ENCODE measurements at regions not wholly inside any gene's neighbourhood (a gene's known extent, or its start where the extent isn't known, plus 50 kb on each side); places are given as distances from the start of the nearest gene placed in this dataset.

DNA sequence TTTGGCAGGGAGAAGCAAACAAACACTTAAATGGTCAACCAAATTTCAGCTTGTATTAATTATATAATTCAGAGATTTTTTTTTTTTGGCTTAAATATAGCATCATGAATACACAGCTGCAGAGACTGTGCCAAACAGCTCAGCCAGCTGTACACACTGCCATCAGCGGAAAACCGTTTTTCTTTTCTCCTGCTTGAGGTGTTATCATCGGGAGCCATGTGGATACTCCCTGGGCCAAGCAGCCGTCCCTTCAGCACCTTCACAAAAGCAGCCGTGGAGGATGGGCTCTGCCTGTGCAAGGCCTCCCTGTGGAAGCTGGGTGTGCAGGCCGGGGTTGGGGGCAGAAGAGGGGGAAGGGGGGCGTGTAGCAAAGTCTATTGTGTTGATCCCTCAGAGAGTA lies 85.0 kb downstream of the NUF2 start:
- no peak overlapping the region for H3K9ac ChIP-seq (ENCODE audit: low read length)
- H2AFZ ChIP-seq (ENCODE audit: low read depth, low read length) = no peak overlapping the region
- TF ChIP-seq EZH2 (IDR thresholded peaks at IDR 0.05; ENCODE audit: insufficient read depth, low read length) = no peak
- H3K4me2 ChIP-seq (ENCODE audit: low read length) = no peak overlapping the region
- no peaks in the 10 kb centered on the region for H3K79me2 ChIP-seq (ENCODE audit: insufficient read depth, low read length)
- no peak for FAIRE-seq
- no peaks in the 10 kb centered on the region for H4K20me1 ChIP-seq (ENCODE audit: insufficient read depth, low read length)
- H3K27ac ChIP-seq (ENCODE audit: low read depth, low read length) = no peak overlapping the region
- H3K27me3 Mint-ChIP-seq (ENCODE audit: low read depth, unreplicated experiment) = peaks cover 15% of the 10 kb centered on the region
- no peak for DNase-seq (ENCODE audit: low read depth)
- peaks cover 3% of the 10 kb centered on the region for H3K27me3 ChIP-seq (ENCODE audit: insufficient read depth, low read length)
- no peaks in the 10 kb centered on the region for H3K9me3 Mint-ChIP-seq (ENCODE audit: unreplicated experiment)
- no peaks in the 10 kb centered on the region for H3K36me3 ChIP-seq (ENCODE audit: insufficient read depth, low read length)
- H3K4me1 Mint-ChIP-seq (ENCODE audit: low read depth, unreplicated experiment) = peaks cover 2% of the 10 kb centered on the region
- H3K4me3 Mint-ChIP-seq (ENCODE audit: unreplicated experiment) = no peak overlapping the region
- H3K36me3 Mint-ChIP-seq (ENCODE audit: low read depth, unreplicated experiment) = no peaks in the 10 kb centered on the region
- no peaks in the 10 kb centered on the region for H3K4me1 ChIP-seq (ENCODE audit: insufficient read depth, low read length)
- H3K9me3 ChIP-seq (ENCODE audit: insufficient read depth, low read depth, low read length) = no peaks in the 10 kb centered on the region
- no peak overlapping the region for H3K4me3 ChIP-seq (ENCODE audit: insufficient read depth, low read depth, low read length)
- no peak overlapping the region for H3K27ac Mint-ChIP-seq (ENCODE audit: unreplicated experiment)

DNA sequence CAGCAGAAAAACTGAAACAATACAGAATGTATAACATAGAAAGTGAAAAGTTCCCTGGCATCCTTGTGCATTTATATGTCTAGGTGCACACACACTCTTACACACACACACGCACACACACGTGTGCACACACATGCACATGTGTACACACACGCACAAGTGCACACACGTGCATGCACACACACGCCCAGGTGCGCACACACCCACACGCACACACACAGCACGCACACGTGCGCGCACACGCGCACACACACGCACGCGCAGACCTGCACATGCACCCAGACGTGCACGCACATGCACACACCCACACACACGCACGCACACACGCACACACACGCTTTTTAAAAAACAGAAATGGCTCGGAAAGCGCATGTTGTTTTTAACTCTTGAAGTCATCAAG lies 86.5 kb downstream of the NUF2 start:
- DNase-seq (ENCODE audit: low read depth) (no peak), FAIRE-seq (no peak)
- H3K27ac ChIP-seq (ENCODE audit: low read depth, low read length) = no peak overlapping the region
- no peak for TF ChIP-seq EZH2 (IDR thresholded peaks at IDR 0.05; ENCODE audit: insufficient read depth, low read length)
- TF ChIP-seq, protein P1, sequence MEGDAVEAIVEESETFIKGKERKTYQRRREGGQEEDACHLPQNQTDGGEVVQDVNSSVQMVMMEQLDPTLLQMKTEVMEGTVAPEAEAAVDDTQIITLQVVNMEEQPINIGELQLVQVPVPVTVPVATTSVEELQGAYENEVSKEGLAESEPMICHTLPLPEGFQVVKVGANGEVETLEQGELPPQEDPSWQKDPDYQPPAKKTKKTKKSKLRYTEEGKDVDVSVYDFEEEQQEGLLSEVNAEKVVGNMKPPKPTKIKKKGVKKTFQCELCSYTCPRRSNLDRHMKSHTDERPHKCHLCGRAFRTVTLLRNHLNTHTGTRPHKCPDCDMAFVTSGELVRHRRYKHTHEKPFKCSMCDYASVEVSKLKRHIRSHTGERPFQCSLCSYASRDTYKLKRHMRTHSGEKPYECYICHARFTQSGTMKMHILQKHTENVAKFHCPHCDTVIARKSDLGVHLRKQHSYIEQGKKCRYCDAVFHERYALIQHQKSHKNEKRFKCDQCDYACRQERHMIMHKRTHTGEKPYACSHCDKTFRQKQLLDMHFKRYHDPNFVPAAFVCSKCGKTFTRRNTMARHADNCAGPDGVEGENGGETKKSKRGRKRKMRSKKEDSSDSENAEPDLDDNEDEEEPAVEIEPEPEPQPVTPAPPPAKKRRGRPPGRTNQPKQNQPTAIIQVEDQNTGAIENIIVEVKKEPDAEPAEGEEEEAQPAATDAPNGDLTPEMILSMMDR (IDR thresholded peaks at IDR 0.05; ENCODE audit: insufficient read depth, low read depth, low read length) = no peak
- no peak overlapping the region for H3K4me3 ChIP-seq (ENCODE audit: insufficient read depth, low read depth, low read length)
- no peak overlapping the region for H2AFZ ChIP-seq (ENCODE audit: low read depth, low read length)
- Mint-ChIP-seq H3K27me3 (ENCODE audit: low read depth, unreplicated experiment) (peaks cover 15% of the 10 kb centered on the region), H3K27ac (ENCODE audit: unreplicated experiment) (no peak overlapping the region), H3K36me3 (ENCODE audit: low read depth, unreplicated experiment) (no peaks in the 10 kb centered on the region), H3K4me3 (ENCODE audit: unreplicated experiment) (no peak overlapping the region), H3K4me1 (ENCODE audit: low read depth, unreplicated experiment) (peaks cover 2% of the 10 kb centered on the region), H3K9me3 (ENCODE audit: unreplicated experiment) (no peaks in the 10 kb centered on the region)
- H3K79me2 ChIP-seq (ENCODE audit: insufficient read depth, low read length) = no peaks in the 10 kb centered on the region
- no peak overlapping the region for H3K9ac ChIP-seq (ENCODE audit: low read length)
- H4K20me1 ChIP-seq (ENCODE audit: insufficient read depth, low read length) = no peaks in the 10 kb centered on the region
- no peaks in the 10 kb centered on the region for H3K36me3 ChIP-seq (ENCODE audit: insufficient read depth, low read length)
- H3K27me3 ChIP-seq (ENCODE audit: insufficient read depth, low read length) = peaks cover 3% of the 10 kb centered on the region
- H3K4me2 ChIP-seq (ENCODE audit: low read length) = no peak overlapping the region
- no peaks in the 10 kb centered on the region for H3K4me1 ChIP-seq (ENCODE audit: insufficient read depth, low read length)
- H3K9me3 ChIP-seq (ENCODE audit: insufficient read depth, low read depth, low read length) = no peaks in the 10 kb centered on the region

DNA sequence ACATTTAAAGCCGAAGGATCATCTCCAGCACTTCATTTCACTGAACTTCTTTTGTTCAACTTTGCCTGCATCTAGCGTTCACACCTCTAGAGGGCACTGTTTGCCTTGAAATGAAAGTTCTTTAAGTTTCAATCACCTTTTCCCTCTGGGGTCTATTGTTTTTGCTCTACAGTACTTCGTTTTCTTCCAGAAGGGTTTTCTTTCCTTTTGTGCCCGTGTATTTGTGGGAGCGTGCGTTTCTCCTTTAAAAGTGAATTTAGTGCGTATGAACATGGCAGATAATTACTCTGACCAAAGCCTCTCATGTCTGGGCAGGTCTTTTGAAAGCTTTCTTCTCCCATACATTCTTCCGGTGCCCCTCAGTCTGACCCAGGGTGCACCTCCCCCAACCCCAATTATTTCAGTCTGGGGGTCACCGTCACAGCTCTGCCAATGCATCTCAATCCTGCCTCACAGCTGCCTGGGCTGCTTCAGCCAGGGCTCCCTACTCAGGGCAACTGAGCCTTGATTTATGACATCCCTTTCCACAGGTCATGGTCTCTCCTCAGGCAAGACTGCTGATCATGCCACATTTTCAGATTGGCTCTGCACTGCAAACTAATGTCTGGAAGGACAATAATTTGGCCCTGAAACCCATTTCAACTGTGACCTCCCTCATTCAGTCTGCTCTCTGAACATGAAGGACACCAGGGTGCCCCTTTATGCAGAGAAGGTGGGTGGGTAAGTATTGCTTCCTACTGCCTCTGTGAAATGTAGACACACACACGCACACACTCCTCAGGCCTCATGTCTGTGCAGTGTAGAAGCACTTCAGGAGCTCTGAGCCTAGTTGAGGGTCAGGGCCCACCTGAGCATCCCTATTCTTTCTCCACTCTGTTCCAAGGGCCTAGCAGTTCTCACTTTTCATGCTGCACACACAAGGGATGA lies 88.6 kb downstream of the NUF2 start:
- no peak overlapping the region for H3K27ac ChIP-seq (ENCODE audit: low read depth, low read length)
- FAIRE-seq = peak; percentile 60

More for the DNA sequence above, 88.6 kb downstream of the NUF2 start:
- H3K4me1 ChIP-seq (ENCODE audit: insufficient read depth, low read length) = no peaks in the 10 kb centered on the region
- H3K79me2 ChIP-seq (ENCODE audit: insufficient read depth, low read length) = no peaks in the 10 kb centered on the region
- H2AFZ ChIP-seq (ENCODE audit: low read depth, low read length) = peak overlapping the region; percentile 58
- no peak overlapping the region for H3K9ac ChIP-seq (ENCODE audit: low read length)
- H3K27me3 ChIP-seq (ENCODE audit: insufficient read depth, low read length) = peaks cover 3% of the 10 kb centered on the region
- Mint-ChIP-seq H3K4me3 (ENCODE audit: unreplicated experiment) (no peak overlapping the region), H3K27me3 (ENCODE audit: low read depth, unreplicated experiment) (peaks cover 15% of the 10 kb centered on the region), H3K27ac (ENCODE audit: unreplicated experiment) (no peak overlapping the region), H3K9me3 (ENCODE audit: unreplicated experiment) (no peaks in the 10 kb centered on the region), H3K4me1 (ENCODE audit: low read depth, unreplicated experiment) (peaks cover 2% of the 10 kb centered on the region), H3K36me3 (ENCODE audit: low read depth, unreplicated experiment) (no peaks in the 10 kb centered on the region)
- no peaks in the 10 kb centered on the region for H4K20me1 ChIP-seq (ENCODE audit: insufficient read depth, low read length)
- peak; percentile 27 for DNase-seq (ENCODE audit: low read depth)
- no peaks in the 10 kb centered on the region for H3K36me3 ChIP-seq (ENCODE audit: insufficient read depth, low read length)
- TF ChIP-seq EZH2 (IDR thresholded peaks at IDR 0.05; ENCODE audit: insufficient read depth, low read length) = no peak
- TF ChIP-seq, protein P1 (IDR thresholded peaks at IDR 0.05; ENCODE audit: insufficient read depth, low read depth, low read length) = peak; percentile 96
- no peak overlapping the region for H3K4me3 ChIP-seq (ENCODE audit: insufficient read depth, low read depth, low read length)
- H3K9me3 ChIP-seq (ENCODE audit: insufficient read depth, low read depth, low read length) = no peaks in the 10 kb centered on the region
- peak overlapping the region; percentile 48 for H3K4me2 ChIP-seq (ENCODE audit: low read length)

Measured in astrocyte (in vitro differentiated cells and primary cell).